GM18858 (cell line): ENCODE measurements at regions not wholly inside any gene's neighbourhood (a gene's known extent, or its start where the extent isn't known, plus 50 kb on each side); places are given as distances from the start of the nearest gene placed in this dataset.
"Not testable (repeated sequence)": the region's sequence is repeated elsewhere in the genome, so short reads cannot be mapped to it uniquely, and the experiment has no call there.

Experiments used
- ATAC-seq: cut with Tn5 transposase; IDR thresholded peaks from one replicate; pipeline ENCODE4 v1.9.1; 2021; ENCODE audit not compliant: unreplicated experiment

GRCh38 chr9:26260238-26260637, 582.0 kb upstream of the TUSC1 start:
- ATAC-seq = no peak

- ATAC-seq = no peak
Observed at GRCh38 chr9:26247861-26248260, 569.6 kb upstream of the TUSC1 start.

DNA sequence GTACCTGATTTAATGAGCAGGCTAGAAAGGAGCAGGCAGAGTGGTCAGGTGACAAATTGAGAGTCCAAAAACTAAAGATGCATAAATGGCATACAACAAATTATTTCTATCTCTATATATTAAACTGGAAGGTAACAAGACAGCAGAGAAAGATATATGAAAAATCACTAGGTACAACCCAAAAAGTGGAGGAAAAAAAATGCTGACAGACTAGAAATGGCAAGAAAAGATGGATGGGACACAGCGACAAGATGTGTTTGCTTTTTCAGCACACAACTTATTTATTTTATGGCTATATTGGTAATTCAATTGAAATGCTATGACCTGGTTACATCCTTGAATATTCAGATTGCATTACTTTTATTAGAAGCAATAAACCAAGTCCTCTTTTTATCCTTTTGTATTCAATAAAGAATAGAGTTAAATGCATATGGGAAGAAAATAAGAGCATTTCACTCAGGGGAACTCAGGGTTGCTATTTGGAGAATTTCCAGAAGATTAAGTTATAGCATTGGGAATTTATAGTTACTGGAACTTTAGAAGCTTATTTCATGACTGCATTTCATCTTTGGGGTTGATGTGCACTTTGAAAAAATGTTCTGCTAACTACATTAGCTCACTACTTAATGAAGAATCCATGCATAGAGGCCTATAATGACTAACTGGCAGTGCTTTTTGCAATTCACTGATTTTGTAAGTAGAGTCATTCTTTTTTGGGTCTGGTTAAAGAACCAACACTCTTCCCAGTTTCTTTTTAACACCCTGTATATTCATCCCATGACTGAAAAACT, 566.6 kb upstream of the TUSC1 start:
- no peak for ATAC-seq

- no peak for ATAC-seq
Observed at GRCh38 chr9:26243726-26244125, 565.5 kb upstream of the TUSC1 start.

DNA sequence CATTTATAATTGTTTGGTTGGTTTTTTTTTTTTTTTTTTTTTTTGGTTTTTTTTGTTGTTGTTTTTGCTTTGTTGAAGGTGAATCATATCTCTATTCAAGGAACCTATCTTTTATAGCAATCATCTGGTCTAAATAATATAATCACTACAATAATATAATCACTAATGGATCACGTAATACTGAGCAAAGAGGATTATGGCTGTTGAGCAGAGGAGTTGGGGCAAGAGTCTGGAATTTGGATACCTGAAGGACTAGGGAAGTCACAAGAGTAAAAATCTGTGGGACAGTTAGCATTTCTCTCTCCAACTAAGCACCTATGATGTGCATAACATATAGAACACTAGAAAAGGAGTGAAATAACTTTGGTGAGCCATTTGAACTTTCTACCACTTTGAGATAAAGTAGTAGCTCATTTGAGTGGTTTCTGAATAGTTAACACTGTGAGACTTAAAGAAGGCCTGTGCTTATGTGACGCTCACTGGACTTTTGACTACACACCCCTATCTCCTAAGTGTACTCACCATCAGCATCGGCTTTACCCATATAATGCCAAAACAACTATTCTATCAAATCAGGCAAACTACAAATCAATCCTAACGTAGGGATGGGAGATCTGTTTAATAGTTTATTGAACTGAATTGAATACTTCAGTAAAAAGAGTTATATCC, 564.9 kb upstream of the TUSC1 start:
- no peak for ATAC-seq

DNA sequence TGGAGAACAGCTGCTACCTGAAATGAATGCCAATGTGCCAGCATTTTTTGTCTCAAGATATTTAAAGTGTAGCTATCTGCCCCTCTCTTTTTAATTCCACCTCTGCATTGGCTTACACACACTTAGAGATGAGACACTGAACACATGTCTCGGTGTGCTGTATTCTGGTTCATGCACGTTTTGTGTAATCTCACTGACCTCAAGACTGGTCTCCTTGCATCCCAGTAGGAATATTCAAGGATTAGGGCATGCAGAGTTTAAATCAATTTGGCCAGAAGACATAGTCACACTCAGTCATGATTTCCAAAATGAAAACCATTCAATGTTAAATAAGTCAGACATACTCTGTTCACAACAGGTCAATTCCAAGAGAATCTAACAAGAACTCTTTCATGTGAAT, 561.8 kb upstream of the TUSC1 start:
- no peak for ATAC-seq

DNA sequence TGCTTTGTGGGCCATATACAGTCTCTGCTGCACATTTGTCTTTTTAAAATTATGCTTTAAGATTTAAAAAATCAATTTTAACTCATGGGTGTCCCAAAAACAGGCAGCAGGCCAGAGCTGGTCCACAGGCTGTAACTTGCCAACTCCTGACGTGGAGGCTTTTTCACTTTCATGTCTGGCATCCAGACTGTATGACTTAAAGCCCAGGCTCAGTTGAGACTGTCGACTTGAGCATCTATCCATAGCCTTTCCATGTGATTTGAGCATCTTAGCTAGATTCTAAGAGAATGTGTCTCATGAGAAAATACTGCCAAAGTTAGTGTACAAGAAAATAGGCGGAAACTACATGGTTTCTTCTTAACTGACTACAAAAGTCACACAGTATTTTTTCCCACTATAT, 559.0 kb upstream of the TUSC1 start:
- no peak for ATAC-seq

DNA sequence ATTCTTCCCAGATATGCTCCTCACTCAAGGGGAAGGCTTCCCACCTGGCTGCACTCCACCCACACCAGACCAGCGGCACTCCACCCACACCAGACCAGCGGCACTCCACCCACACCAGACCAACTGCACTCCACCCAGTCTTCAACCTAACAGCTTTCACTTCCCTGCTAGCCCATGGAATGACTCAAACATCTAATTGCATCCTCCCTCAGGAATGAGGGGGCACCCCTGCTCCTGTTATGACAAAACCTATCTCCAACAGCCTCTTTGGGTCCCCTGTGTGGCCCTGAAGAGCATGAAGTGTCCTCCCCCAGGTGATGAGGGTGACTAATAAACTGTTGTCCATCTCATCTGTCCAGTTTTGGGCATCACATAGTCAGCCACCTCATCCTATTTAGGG, 556.6 kb upstream of the TUSC1 start:
- ATAC-seq = no peak

GRCh38 chr9:26231391-26231790, 553.1 kb upstream of the TUSC1 start:
- no peak for ATAC-seq

DNA sequence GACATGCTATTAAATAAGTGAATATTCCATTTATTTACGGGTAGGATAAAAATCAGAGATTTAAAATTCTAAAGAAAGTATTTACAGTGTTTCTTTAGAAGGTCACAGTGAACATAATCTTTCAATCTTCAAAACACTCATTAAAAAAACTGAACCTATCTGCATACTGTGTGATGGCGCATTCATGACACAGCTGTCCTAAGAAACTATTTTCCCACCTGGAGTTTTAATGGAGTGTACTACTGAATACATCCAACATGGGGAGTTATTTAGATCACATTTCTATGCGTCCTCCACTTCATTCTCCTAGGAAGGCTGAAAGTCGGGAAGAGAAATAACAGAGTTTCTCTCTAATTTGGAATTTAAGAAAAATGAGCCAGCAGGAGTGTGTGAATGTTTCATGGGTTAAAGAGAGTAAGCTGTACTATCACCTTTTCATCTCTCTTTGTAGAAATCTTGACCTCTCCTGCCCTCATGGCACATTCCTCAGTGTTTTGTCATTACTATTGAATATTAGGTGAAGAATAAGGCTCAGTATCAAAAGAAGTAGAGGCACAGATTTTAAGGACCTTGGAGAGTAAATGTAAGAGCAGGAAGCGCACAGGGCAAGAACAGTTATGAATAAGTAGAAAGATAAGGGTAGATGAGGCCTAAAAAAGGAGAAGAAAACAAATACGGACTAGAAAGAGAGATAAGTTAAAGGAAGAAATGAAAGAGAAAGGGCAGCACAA, 551.2 kb upstream of the TUSC1 start:
- no peak for ATAC-seq

DNA sequence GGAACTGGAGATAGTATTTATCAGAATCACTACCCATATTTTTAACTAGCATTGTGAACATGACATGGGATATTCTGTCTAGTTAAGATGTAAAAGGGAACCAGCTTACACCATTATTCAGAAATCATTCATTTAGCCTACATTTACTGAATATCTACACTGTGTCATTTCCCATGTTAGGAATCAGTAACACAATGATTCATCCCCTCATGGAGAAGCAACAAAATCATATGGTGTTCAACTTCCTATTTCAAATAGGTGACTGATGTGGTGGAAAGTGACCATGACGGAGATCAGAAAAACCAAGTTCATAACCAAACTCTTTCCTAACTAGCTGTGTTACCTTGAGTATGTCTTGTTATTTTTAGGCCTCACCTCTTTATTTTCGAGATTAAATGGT, 550.0 kb upstream of the TUSC1 start:
- no peak for ATAC-seq

DNA sequence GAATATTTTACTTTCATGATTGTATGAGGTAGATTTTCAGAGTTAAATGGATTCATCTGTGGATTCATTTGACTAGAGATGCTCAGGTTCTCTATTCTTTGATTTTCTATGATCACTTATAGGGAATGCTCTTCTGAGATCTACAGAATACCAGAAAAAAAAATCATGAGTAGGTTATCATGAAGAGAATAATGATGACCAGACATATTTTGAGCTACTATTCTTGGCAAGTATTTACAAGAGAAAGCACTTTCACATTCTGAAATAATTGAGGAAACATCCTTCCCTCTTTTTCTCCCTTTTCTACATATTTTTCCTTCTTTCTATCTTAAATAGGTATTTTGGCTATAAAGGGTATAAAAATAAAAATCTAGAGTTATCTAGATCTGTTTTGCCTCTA, 543.0 kb upstream of the TUSC1 start:
- ATAC-seq = no peak

DNA sequence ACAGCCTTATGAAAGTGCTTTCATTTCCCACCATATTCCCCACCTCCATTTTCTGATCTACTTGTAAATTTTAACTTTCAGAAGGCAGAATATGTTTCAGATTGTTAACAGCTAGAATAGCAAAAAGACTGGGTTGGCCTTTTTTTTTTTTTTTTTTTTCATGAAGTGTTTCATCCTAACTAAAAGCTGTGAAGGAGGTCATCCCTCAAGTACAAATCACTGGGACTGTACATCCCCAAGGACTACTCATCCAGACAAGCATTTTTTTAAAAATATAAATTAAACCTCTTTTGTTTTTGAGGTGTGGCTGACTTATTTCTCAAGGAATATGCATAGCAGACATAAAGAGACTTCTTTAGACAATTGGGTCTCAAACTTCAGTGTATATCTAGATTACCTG, 542.1 kb upstream of the TUSC1 start:
- ATAC-seq = no peak

- ATAC-seq = no peak
Observed at GRCh38 chr9:26219961-26220360, 541.7 kb upstream of the TUSC1 start.

DNA sequence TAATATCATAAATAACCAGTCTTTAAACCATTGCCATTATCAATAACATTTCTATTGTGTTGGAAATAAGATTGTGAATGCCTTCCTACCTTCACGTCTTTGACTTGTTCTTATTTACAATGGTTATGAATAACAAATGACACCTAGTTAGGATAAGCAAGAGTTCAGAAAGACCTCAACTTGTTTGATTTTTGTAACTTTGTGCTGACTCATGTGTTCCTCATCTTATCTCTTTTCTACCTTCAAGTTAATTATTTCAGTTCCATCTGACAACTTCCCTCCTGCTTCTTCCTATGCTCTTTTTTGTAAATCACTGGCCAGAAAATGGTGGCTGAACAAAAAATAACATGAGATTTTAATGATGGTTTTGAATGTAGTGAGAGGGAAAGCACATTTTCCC, 538.5 kb upstream of the TUSC1 start:
- no peak for ATAC-seq

- ATAC-seq = not testable (repeated sequence)
Observed at GRCh38 chr9:26214713-26215444, 536.6 kb upstream of the TUSC1 start.

GRCh38 chr9:26210338-26210851, 532.2 kb upstream of the TUSC1 start:
- no peak for ATAC-seq

GRCh38 chr9:26205261-26205660, 527.0 kb upstream of the TUSC1 start:
- ATAC-seq = no peak

- ATAC-seq = no peak
Observed at GRCh38 chr9:26193237-26193636, 515.0 kb upstream of the TUSC1 start.

- ATAC-seq = no peak
Observed at GRCh38 chr9:26191711-26192110, 513.5 kb upstream of the TUSC1 start.

DNA sequence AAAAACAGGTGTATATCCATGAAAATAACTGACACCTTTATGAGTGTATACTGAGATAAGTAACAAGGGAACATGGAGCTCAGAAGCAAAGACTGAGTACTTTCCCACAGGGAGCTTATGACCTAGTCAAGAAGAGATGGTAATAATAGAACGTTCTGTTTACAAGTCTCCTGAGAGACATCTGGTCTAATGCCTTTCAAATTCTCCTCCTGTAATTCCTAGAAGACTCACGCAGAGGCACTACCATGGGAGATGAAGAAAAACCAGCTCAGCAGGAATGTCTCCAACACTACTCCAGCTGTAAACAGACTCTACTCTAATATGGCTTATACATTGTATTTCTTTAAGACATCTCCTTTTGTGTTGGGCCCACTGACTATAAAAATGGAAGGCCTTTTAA, 503.6 kb upstream of the TUSC1 start:
- ATAC-seq = no peak
